ENCODE measurements at regions not wholly inside any gene's neighbourhood (a gene's known extent, or its start where the extent isn't known, plus 50 kb on each side); places are given as distances from the start of the nearest gene placed in this dataset.

GRCh38 chr4:83837614-83838308 lies 301.9 kb downstream of the GPAT3 start:
- no peak for DNase-seq

GRCh38 chr4:83833920-83834319 lies 298.0 kb downstream of the GPAT3 start:
- no peak for DNase-seq

GRCh38 chr4:83832110-83832825 lies 296.4 kb downstream of the GPAT3 start:
- no peak for DNase-seq

- DNase-seq, result peak; percentile 19
These were observed 295.7 kb downstream of the GPAT3 start for GRCh38 chr4:83831588-83831987.

GRCh38 chr4:83830138-83830888 lies 294.4 kb downstream of the GPAT3 start:
- DNase-seq, result no peak

GRCh38 chr4:83828601-83829000 lies 292.7 kb downstream of the GPAT3 start:
- DNase-seq, result no peak

- no peak for DNase-seq
These were observed 285.6 kb downstream of the GPAT3 start for GRCh38 chr4:83821493-83821892.

- DNase-seq, result no peak
These were observed 283.7 kb downstream of the GPAT3 start for GRCh38 chr4:83819582-83819981.

GRCh38 chr4:83810428-83810827 lies 274.5 kb downstream of the GPAT3 start:
- peak; percentile 22 for DNase-seq

GRCh38 chr4:83809581-83809980 lies 273.7 kb downstream of the GPAT3 start:
- DNase-seq, result no peak

- DNase-seq, result no peak
These were observed 257.6 kb downstream of the GPAT3 start for GRCh38 chr4:83793481-83793880.

GRCh38 chr4:83785891-83786290 lies 250.0 kb downstream of the GPAT3 start:
- DNase-seq, result no peak

GRCh38 chr4:83783215-83783614 lies 247.3 kb downstream of the GPAT3 start:
- no peak for DNase-seq

GRCh38 chr4:83782591-83782990 lies 246.7 kb downstream of the GPAT3 start:
- peak; percentile 23 for DNase-seq

- DNase-seq, result no peak
These were observed 245.5 kb downstream of the GPAT3 start for GRCh38 chr4:83781434-83781833.

GRCh38 chr4:83780053-83780733 lies 244.3 kb downstream of the GPAT3 start:
- no peak for DNase-seq

- DNase-seq, result no peak
These were observed 243.5 kb downstream of the GPAT3 start for GRCh38 chr4:83779103-83780052.

- no peak for DNase-seq
These were observed 236.8 kb downstream of the GPAT3 start for GRCh38 chr4:83772685-83773084.

- peak; percentile 61 for DNase-seq
These were observed 235.3 kb downstream of the GPAT3 start for GRCh38 chr4:83771113-83771705.

- no peak for DNase-seq
These were observed 232.2 kb downstream of the GPAT3 start for GRCh38 chr4:83768146-83768545.

GRCh38 chr4:83767067-83767466 lies 231.2 kb downstream of the GPAT3 start:
- no peak for DNase-seq

- no peak for DNase-seq
These were observed 223.7 kb downstream of the GPAT3 start for GRCh38 chr4:83759611-83760010.

Data from EL (cell line).